A673 (cell line): ENCODE measurements at regions not wholly inside any gene's neighbourhood (a gene's known extent, or its start where the extent isn't known, plus 50 kb on each side); places are given as distances from the start of the nearest gene placed in this dataset.
"Not testable (repeated sequence)": the region's sequence is repeated elsewhere in the genome, so short reads cannot be mapped to it uniquely, and the experiment has no call there.

Source experiments
- CTCF ChIP-seq: fragments of 300-800, 200-600 bp; sonication (generic); conservative IDR thresholded peaks from 2 replicates; pipeline ENCODE4 v1.5.1; 2017; ENCODE audit warnings: low read depth, mild to moderate bottlenecking, antibody characterized with exemption, low read length, moderate library complexity, mixed read lengths
- EZH2 ChIP-seq: fragments of 200-600 bp; sonication (generic); IDR thresholded peaks from 2 replicates; pipeline ENCODE4 v1.6.1; 2017; ENCODE audit warnings: borderline replicate concordance, low read depth, mild to moderate bottlenecking, mixed read lengths, antibody characterized with exemption, low read length; ENCODE audit not compliant: poor library complexity, severe bottlenecking

GRCh38 chr5:34223158-34223557 is 180.1 kb upstream of the C1QTNF3 start:
- TF ChIP-seq CTCF, EZH2: not testable (repeated sequence)
